Mesenchymal stem cell (in vitro differentiated cells and primary cell): ENCODE measurements at regions not wholly inside any gene's neighbourhood (a gene's known extent, or its start where the extent isn't known, plus 50 kb on each side); places are given as distances from the start of the nearest gene placed in this dataset.
A peak's percentile ranks its signal among the peaks of the same experiment; 100 is the strongest.

Source experiments
- DNase-seq: peaks from one replicate; pipeline ENCODE4 v3.0.0-alpha.2; 2013
- H2AFZ ChIP-seq: one replicate; pipeline ENCODE4 v1.6.1; 2013; ENCODE audit warnings: low read depth, mild to moderate bottlenecking, control low read depth, inconsistent platforms, low read length, moderate library complexity
- H2AK5ac ChIP-seq: 2 replicates; pipeline ENCODE4 v1.6.1; 2013; ENCODE audit warnings: low read length, moderate library complexity, mild to moderate bottlenecking, inconsistent platforms; ENCODE audit not compliant: severe bottlenecking
- H2BK120ac ChIP-seq: one replicate; pipeline ENCODE4 v1.6.1; 2013; ENCODE audit warnings: low read depth, mild to moderate bottlenecking, inconsistent platforms, low read length, moderate library complexity
- H2BK12ac ChIP-seq, 2 experiments: one replicate each; pipeline ENCODE4 v1.6.1; 2013; ENCODE audit warnings: inconsistent platforms in 2 of 2, low read length in 2 of 2, mild to moderate bottlenecking in 2 of 2, moderate library complexity in 2 of 2, control low read depth in 1 of 2
- H2BK15ac ChIP-seq: one replicate; pipeline ENCODE4 v1.6.1; 2013; ENCODE audit warnings: mild to moderate bottlenecking, low read depth, inconsistent platforms; ENCODE audit not compliant: poor library complexity, severe bottlenecking
- H2BK5ac ChIP-seq: 2 replicates; pipeline ENCODE4 v1.6.1; 2013; ENCODE audit warnings: low read depth, mild to moderate bottlenecking, low read length, control low read depth, inconsistent platforms; ENCODE audit not compliant: poor library complexity, severe bottlenecking
- H3K14ac ChIP-seq, 2 experiments: one replicate each; pipeline ENCODE4 v1.6.1; 2013; ENCODE audit warnings: inconsistent platforms in 2 of 2, low read length in 2 of 2, control low read depth in 1 of 2, mild to moderate bottlenecking in 1 of 2, moderate library complexity in 1 of 2
- H3K18ac ChIP-seq, 2 experiments: one replicate each; pipeline ENCODE4 v1.6.1; 2013; ENCODE audit warnings: inconsistent platforms in 2 of 2, low read length in 2 of 2, control low read depth in 1 of 2, low read depth in 1 of 2, mild to moderate bottlenecking in 1 of 2
- H3K23ac ChIP-seq, 2 experiments: one replicate each; pipeline ENCODE4 v1.6.1; 2013; ENCODE audit warnings: inconsistent platforms in 2 of 2, low read length in 2 of 2, mild to moderate bottlenecking in 2 of 2, moderate library complexity in 2 of 2, control low read depth in 1 of 2
- H3K27ac ChIP-seq: 2 replicates; pipeline ENCODE4 v1.5.1; 2013; ENCODE audit warnings: mild to moderate bottlenecking, moderate library complexity, low read length, control low read depth, inconsistent platforms; ENCODE audit not compliant: poor library complexity, severe bottlenecking
- H3K27me3 ChIP-seq, 2 experiments: 2 replicates each; pipeline versions ENCODE4 v1.6.1 to v1.7.0; 2013; ENCODE audit warnings: low read length in 2 of 2, mild to moderate bottlenecking in 2 of 2, moderate library complexity in 2 of 2, control low read depth in 1 of 2, inconsistent platforms in 1 of 2; ENCODE audit not compliant: control insufficient read depth in 1 of 2, insufficient read depth in 1 of 2
- H3K36me3 ChIP-seq, 2 experiments: 2 replicates each; pipeline versions ENCODE4 v1.6.1 to v1.7.0; 2013; ENCODE audit warnings: low read length in 2 of 2, control low read depth in 1 of 2, inconsistent platforms in 1 of 2, low read depth in 1 of 2, mild to moderate bottlenecking in 1 of 2; ENCODE audit not compliant: insufficient read depth in 2 of 2, control insufficient read depth in 1 of 2
- H3K4ac ChIP-seq, 2 experiments: one replicate each; pipeline ENCODE4 v1.6.1; 2013; ENCODE audit warnings: inconsistent platforms in 2 of 2, low read length in 2 of 2, mild to moderate bottlenecking in 2 of 2, moderate library complexity in 2 of 2, control low read depth in 1 of 2, low read depth in 1 of 2
- H3K4me1 ChIP-seq: 2 replicates; pipeline ENCODE4 v1.6.1; 2013; ENCODE audit warnings: low read depth, low read length, control low read depth; ENCODE audit not compliant: control insufficient read depth, insufficient read depth
- H3K4me2 ChIP-seq: 2 replicates; pipeline ENCODE4 v1.6.1; 2013; ENCODE audit warnings: low read length, mild to moderate bottlenecking, inconsistent platforms; ENCODE audit not compliant: poor library complexity, severe bottlenecking
- H3K4me3 ChIP-seq, 2 experiments: 2 replicates each; pipeline versions ENCODE4 v1.5.1 to v1.7.0; 2013; ENCODE audit warnings: low read length in 2 of 2, mild to moderate bottlenecking in 2 of 2, control low read depth in 1 of 2, low read depth in 1 of 2; ENCODE audit not compliant: insufficient read depth in 1 of 2
- H3K79me1 ChIP-seq: replicated peaks from 2 replicates; pipeline ENCODE4 v1.6.1; 2013; ENCODE audit warnings: mild to moderate bottlenecking, control low read depth, low read length, inconsistent platforms; ENCODE audit not compliant: poor library complexity, severe bottlenecking
- H3K9ac ChIP-seq: 2 replicates; pipeline ENCODE4 v1.7.0; 2013; ENCODE audit warnings: mild to moderate bottlenecking, low read length, moderate library complexity
- H3K9me3 ChIP-seq: 2 replicates; pipeline ENCODE4 v1.7.0; 2013; ENCODE audit warnings: mild to moderate bottlenecking, low read length; ENCODE audit not compliant: control insufficient read depth
- H4K8ac ChIP-seq: one replicate; pipeline ENCODE4 v1.6.1; 2013; ENCODE audit warnings: inconsistent platforms, mild to moderate bottlenecking, low read length, moderate library complexity
- H4K91ac ChIP-seq: one replicate; pipeline ENCODE4 v1.6.1; 2013; ENCODE audit warnings: mild to moderate bottlenecking, low read length, inconsistent platforms
- WGBS: methylation state at CpG from one replicate; pipeline ENCODE4 v1.1.7; 2013; ENCODE audit warnings: mixed read lengths; 5-methylcytosine and 5-hydroxymethylcytosine counted together

DNA sequence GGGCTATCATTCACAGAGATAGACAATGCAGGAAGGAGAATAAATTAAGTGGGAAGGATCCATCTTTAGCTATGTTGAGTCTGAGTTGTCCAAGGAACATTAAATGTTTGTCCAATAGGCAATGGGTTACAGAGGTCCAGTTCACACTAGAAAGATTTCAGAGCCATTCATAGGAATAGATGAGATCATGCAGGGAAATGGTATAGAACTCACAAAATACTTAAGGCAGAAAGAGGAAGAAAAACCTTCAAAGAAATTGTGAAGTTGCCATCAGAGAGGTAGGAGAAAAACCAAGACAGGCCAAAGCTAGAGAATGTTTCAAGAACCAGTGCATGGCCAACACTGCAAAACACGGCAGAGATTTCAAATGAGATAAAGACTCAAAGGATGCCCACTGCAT is 94.1 kb downstream of the PHLDA1 start:
- Histone ChIP-seq H2BK120ac (no peak overlapping the region), H4K8ac (no peak overlapping the region), H3K27ac (no peak overlapping the region), H3K79me1 (no peaks in the 10 kb centered on the region), H3K9me3 (no peaks in the 10 kb centered on the region), H2BK12ac (peak overlapping the region in 1 of 2 experiments; percentile 89), H4K91ac (no peak overlapping the region), H2BK5ac (no peak overlapping the region), H3K23ac (no peak overlapping the region), H3K4ac (no peak overlapping the region), H3K27me3 (no peaks in the 10 kb centered on the region), H2BK15ac (no peak overlapping the region), H3K36me3 (no peaks in the 10 kb centered on the region), H2AK5ac (no peak overlapping the region), H3K4me2 (no peak overlapping the region), H3K9ac (no peak overlapping the region), H3K4me1 (peaks cover 3% of the 10 kb centered on the region), H3K18ac (peak overlapping the region; percentile 57 to 76), H3K4me3 (no peak overlapping the region), H3K14ac (no peak overlapping the region), H2AFZ (no peak overlapping the region)
- 78% methylated on average over 1 of the region's 1 CpG for WGBS
- DNase-seq, result no peak

DNA sequence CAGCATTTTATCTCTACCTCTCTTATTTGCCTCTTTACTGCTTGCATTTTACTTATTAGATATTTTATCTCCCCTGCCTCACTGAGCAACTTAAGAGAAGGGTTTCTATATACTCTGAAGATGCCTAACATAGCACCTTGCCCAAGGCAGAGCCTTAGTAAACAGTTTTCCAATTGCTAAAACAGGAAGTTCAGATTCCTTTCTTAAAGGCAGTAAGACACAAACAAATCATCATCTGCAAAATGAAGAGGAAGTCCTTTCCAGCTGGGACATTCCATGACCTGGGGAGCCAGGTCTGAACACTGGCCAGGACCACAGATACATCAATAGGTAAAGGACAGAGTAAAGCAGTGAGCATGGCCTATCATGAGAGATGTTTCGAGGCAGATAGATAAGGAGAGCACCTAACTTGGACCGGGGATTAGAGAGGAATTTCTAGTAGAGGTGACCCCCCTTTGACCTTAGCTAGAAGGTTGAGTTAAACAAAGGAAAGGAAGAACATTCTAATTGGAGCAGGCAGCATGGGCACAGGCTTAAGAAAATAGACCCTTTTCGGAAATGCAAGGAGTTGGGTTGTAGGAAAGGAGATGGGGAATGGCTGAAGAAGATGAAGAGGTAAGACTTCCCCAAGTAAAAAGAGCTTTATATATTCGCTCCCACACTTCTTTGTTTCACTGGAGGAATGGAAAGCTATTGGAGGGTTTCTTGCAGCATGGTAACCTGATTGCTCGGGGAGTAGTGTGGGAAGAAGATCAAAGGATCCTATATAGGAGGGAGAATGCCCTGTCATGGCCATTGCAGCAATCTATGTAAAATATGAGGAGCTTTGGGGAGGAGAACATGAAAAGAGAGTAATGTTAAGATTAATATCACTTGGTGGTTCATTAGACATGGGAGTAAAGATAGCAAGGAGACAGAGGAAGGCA is 94.8 kb downstream of the PHLDA1 start:
- no peaks in the 10 kb centered on the region for H3K9me3 ChIP-seq
- no peak for DNase-seq
- no peak overlapping the region for H2AK5ac ChIP-seq
- no peak overlapping the region for H3K27ac ChIP-seq
- H3K4me1 ChIP-seq, result peaks cover 3% of the 10 kb centered on the region
- H4K8ac ChIP-seq, result no peak overlapping the region
- WGBS, result 86% methylated on average over 5 of the region's 5 CpGs
- peak overlapping the region; percentile 63 to 69 for H2BK12ac ChIP-seq
- H2BK15ac ChIP-seq, result no peak overlapping the region
- no peak overlapping the region for H3K23ac ChIP-seq
- H3K14ac ChIP-seq, result no peak overlapping the region
- no peaks in the 10 kb centered on the region for H3K36me3 ChIP-seq
- no peak overlapping the region for H2AFZ ChIP-seq
- no peaks in the 10 kb centered on the region for H3K79me1 ChIP-seq
- H3K4ac ChIP-seq, result peak overlapping the region in 1 of 2 experiments; percentile 73
- no peaks in the 10 kb centered on the region for H3K27me3 ChIP-seq
- peak overlapping the region in 1 of 2 experiments; percentile 37 for H3K18ac ChIP-seq
- no peak overlapping the region for H2BK5ac ChIP-seq
- no peak overlapping the region for H3K4me3 ChIP-seq
- no peak overlapping the region for H4K91ac ChIP-seq
- H3K9ac ChIP-seq, result no peak overlapping the region
- no peak overlapping the region for H3K4me2 ChIP-seq
- peak overlapping the region; percentile 45 for H2BK120ac ChIP-seq

DNA sequence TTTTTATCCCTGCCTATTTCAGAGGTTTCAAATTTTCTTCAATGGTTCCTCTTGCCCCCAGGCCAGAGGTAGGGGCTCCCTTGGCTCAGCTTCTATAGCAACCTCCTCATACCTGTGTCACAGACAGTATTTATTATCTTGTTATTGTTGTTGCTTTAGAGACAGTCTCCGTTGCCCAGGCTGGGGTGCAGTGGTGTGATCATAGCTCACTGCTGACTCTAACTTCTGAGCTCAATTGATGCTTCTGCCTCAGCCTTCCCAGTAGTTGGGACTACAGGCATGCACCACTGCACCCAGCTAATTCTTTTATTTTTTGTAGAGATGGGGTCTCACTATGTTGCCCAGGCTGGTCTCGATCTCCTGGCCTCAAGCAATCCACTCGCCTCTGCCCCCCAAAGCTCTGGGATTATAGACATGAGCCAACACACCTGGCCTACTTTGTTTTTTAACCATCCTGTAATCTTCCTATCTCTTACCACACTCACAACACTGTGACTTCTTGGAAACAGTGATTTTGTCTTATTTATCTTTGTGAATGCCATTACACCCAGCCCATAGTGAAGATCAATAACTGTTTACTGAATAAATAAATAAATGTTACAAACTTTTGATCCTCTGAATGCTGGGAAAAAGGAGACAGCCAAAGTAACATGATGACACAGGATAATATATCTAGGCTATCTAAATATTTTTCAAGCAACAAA is 95.9 kb downstream of the PHLDA1 start:
- no peaks in the 10 kb centered on the region for H3K79me1 ChIP-seq
- H2AK5ac ChIP-seq, result peak overlapping the region; percentile 14
- peaks cover 3% of the 10 kb centered on the region for H3K4me1 ChIP-seq
- peak overlapping the region in 1 of 2 experiments; percentile 77 for H2BK12ac ChIP-seq
- peak overlapping the region in 1 of 2 experiments; percentile 88 for H3K18ac ChIP-seq
- H3K9me3 ChIP-seq, result no peaks in the 10 kb centered on the region
- no peak overlapping the region for H4K91ac ChIP-seq
- H2BK5ac ChIP-seq, result no peak overlapping the region
- H2BK15ac ChIP-seq, result no peak overlapping the region
- H2AFZ ChIP-seq, result no peak overlapping the region
- no peak overlapping the region for H3K9ac ChIP-seq
- H3K27me3 ChIP-seq, result no peaks in the 10 kb centered on the region
- H3K27ac ChIP-seq, result no peak overlapping the region
- H3K4ac ChIP-seq, result peak overlapping the region in 1 of 2 experiments; percentile 24
- no peak overlapping the region for H3K4me2 ChIP-seq
- no peak overlapping the region for H4K8ac ChIP-seq
- H2BK120ac ChIP-seq, result no peak overlapping the region
- H3K4me3 ChIP-seq, result no peak overlapping the region
- no peak for DNase-seq
- WGBS, result 98% methylated on average over 3 of the region's 3 CpGs
- no peak overlapping the region for H3K23ac ChIP-seq
- no peaks in the 10 kb centered on the region for H3K36me3 ChIP-seq
- no peak overlapping the region for H3K14ac ChIP-seq

DNA sequence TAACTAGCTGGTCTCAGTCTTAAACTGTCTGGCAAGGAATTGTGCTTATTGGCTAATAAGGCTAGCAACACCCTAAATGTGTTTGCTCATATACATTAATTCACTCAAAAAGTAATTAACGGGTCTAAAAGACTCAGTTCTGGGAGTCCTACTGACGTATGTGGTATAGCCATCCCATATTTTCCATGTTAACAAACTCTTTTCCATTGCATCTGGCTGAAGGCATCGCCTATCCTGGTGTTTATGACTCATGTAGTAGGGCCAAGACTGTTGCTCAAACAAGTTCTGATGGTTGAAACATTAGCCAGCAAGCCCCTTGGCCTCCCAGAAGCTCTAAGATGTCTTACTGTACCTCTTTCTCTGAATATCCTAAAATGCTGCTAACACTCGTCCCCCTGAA is 98.5 kb downstream of the PHLDA1 start:
- no peak overlapping the region for H4K8ac ChIP-seq
- no peaks in the 10 kb centered on the region for H3K36me3 ChIP-seq
- no peak overlapping the region for H2AFZ ChIP-seq
- H3K23ac ChIP-seq, result no peak overlapping the region
- H2BK120ac ChIP-seq, result no peak overlapping the region
- H3K18ac ChIP-seq, result no peak overlapping the region
- no peaks in the 10 kb centered on the region for H3K9me3 ChIP-seq
- H2BK12ac ChIP-seq, result peak overlapping the region in 1 of 2 experiments; percentile 42
- no peak overlapping the region for H2BK5ac ChIP-seq
- H3K79me1 ChIP-seq, result no peaks in the 10 kb centered on the region
- H2BK15ac ChIP-seq, result no peak overlapping the region
- H3K4ac ChIP-seq, result no peak overlapping the region
- DNase-seq, result peak; percentile 97
- H3K4me1 ChIP-seq, result peaks cover 3% of the 10 kb centered on the region
- no peak overlapping the region for H3K14ac ChIP-seq
- no peak overlapping the region for H3K4me3 ChIP-seq
- 54% methylated on average over 3 of the region's 4 CpGs for WGBS
- peak overlapping the region; percentile 69 for H3K27ac ChIP-seq
- H3K27me3 ChIP-seq, result no peaks in the 10 kb centered on the region
- H2AK5ac ChIP-seq, result no peak overlapping the region
- H4K91ac ChIP-seq, result no peak overlapping the region
- no peak overlapping the region for H3K4me2 ChIP-seq
- H3K9ac ChIP-seq, result peak overlapping the region; percentile 65
